HCT116 (cell line): ENCODE measurements at regions not wholly inside any gene's neighbourhood (a gene's known extent, or its start where the extent isn't known, plus 50 kb on each side); places are given as distances from the start of the nearest gene placed in this dataset.

Source experiments
- CEBPB ChIP-seq: IDR thresholded peaks from 2 replicates; pipeline ENCODE4 v1.6.1; 2012; ENCODE audit warnings: low read depth
- CTCF ChIP-seq, 3 experiments: fragments of 200-600 bp in 1 of 3; sonication (generic) in 1 of 3; IDR thresholded peaks in 2 of 3; conservative IDR thresholded peaks in 1 of 3; 2 replicates each; pipeline ENCODE4 v1.5.1; 2012 to 2017; ENCODE audit warnings: low read depth in 2 of 3, low read length in 2 of 3, antibody characterized with exemption in 1 of 3, borderline replicate concordance in 1 of 3, control low read depth in 1 of 3, mild to moderate bottlenecking in 1 of 3, mixed read lengths in 1 of 3, mixed run types in 1 of 3, moderate library complexity in 1 of 3; ENCODE audit not compliant: insufficient read depth in 1 of 3
- ELF1 ChIP-seq: IDR thresholded peaks from 2 replicates; pipeline ENCODE4 v1.6.1; 2012; ENCODE audit warnings: low read depth, borderline replicate concordance
- EZH2 ChIP-seq: fragments of 200-600 bp; sonication (generic); IDR thresholded peaks from 2 replicates; pipeline ENCODE4 v1.6.1; 2017; ENCODE audit warnings: antibody characterized with exemption, mixed run types
- JUND ChIP-seq: IDR thresholded peaks from 2 replicates; pipeline ENCODE4 v1.6.1; 2012
- POLR2A ChIP-seq: IDR thresholded peaks from 2 replicates; pipeline ENCODE4 v1.7.0; 2011; ENCODE audit warnings: borderline replicate concordance; ENCODE audit not compliant: insufficient read depth, insufficient read length; ENCODE audit errors: extremely low read depth
- RAD21 ChIP-seq: IDR thresholded peaks from 2 replicates; pipeline ENCODE4 v1.6.1; 2012; ENCODE audit warnings: low read depth, mild to moderate bottlenecking
- SIN3A ChIP-seq: IDR thresholded peaks from 2 replicates; pipeline ENCODE4 v1.6.1; 2012; ENCODE audit warnings: low read depth
- YY1 ChIP-seq: IDR thresholded peaks from 2 replicates; pipeline ENCODE4 v1.6.1; 2011; ENCODE audit warnings: low read length, low read depth, moderate library complexity, mild to moderate bottlenecking; ENCODE audit not compliant: insufficient replicate concordance; ENCODE audit errors: extremely low read depth
- ZFX ChIP-seq: fragments of 450-650 bp; IDR thresholded peaks from 2 replicates; pipeline ENCODE4 v1.6.1; 2017
- TF ChIP-seq, protein P1 (sequence below): IDR thresholded peaks from 2 replicates; pipeline ENCODE4 v1.6.1; 2012
- TF ChIP-seq, protein P2 (sequence below): IDR thresholded peaks from 2 replicates; pipeline ENCODE4 v1.6.1; 2012; ENCODE audit warnings: low read depth

- TF ChIP-seq YY1 (no peak), CTCF (IDR thresholded peaks at IDR 0.05 in 2 of 3, conservative IDR thresholded peaks at IDR 0.05 in 1 of 3; ENCODE audit: borderline replicate concordance in 1 of 3, insufficient read depth in 1 of 3, low read depth in 2 of 3, low read length in 2 of 3) (no peak), SIN3A (no peak), EZH2 (no peak), POLR2A (no peak), RAD21 (no peak), ELF1 (no peak), JUND (no peak), ZFX (no peak), CEBPB (no peak)
- TF ChIP-seq, protein P1, sequence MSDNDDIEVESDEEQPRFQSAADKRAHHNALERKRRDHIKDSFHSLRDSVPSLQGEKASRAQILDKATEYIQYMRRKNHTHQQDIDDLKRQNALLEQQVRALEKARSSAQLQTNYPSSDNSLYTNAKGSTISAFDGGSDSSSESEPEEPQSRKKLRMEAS = no peak
- TF ChIP-seq, protein P2, sequence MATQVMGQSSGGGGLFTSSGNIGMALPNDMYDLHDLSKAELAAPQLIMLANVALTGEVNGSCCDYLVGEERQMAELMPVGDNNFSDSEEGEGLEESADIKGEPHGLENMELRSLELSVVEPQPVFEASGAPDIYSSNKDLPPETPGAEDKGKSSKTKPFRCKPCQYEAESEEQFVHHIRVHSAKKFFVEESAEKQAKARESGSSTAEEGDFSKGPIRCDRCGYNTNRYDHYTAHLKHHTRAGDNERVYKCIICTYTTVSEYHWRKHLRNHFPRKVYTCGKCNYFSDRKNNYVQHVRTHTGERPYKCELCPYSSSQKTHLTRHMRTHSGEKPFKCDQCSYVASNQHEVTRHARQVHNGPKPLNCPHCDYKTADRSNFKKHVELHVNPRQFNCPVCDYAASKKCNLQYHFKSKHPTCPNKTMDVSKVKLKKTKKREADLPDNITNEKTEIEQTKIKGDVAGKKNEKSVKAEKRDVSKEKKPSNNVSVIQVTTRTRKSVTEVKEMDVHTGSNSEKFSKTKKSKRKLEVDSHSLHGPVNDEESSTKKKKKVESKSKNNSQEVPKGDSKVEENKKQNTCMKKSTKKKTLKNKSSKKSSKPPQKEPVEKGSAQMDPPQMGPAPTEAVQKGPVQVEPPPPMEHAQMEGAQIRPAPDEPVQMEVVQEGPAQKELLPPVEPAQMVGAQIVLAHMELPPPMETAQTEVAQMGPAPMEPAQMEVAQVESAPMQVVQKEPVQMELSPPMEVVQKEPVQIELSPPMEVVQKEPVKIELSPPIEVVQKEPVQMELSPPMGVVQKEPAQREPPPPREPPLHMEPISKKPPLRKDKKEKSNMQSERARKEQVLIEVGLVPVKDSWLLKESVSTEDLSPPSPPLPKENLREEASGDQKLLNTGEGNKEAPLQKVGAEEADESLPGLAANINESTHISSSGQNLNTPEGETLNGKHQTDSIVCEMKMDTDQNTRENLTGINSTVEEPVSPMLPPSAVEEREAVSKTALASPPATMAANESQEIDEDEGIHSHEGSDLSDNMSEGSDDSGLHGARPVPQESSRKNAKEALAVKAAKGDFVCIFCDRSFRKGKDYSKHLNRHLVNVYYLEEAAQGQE = no peak
These were observed 72.0 kb downstream of the FAM43A start for GRCh38 chr3:194757647-194758061.
